ENCODE measurements at regions not wholly inside any gene's neighbourhood (a gene's known extent, or its start where the extent isn't known, plus 50 kb on each side); places are given as distances from the start of the nearest gene placed in this dataset.
"Not testable (repeated sequence)": the region's sequence is repeated elsewhere in the genome, so short reads cannot be mapped to it uniquely, and the experiment has no call there.

- no peak for DNase-seq
Measured at GRCh38 chr9:31321686-31322085, 1062.8 kb upstream of the ACO1 start.

GRCh38 chr9:31323726-31324444 is 1060.6 kb upstream of the ACO1 start:
- DNase-seq = no peak

- no peak for DNase-seq
Measured at GRCh38 chr9:31325778-31326177, 1058.7 kb upstream of the ACO1 start.

GRCh38 chr9:31326883-31327282 is 1057.6 kb upstream of the ACO1 start:
- DNase-seq = not testable (repeated sequence)

GRCh38 chr9:31334837-31335528 is 1049.5 kb upstream of the ACO1 start:
- DNase-seq = no peak

GRCh38 chr9:31335529-31336234 is 1048.8 kb upstream of the ACO1 start:
- DNase-seq = no peak

DNA sequence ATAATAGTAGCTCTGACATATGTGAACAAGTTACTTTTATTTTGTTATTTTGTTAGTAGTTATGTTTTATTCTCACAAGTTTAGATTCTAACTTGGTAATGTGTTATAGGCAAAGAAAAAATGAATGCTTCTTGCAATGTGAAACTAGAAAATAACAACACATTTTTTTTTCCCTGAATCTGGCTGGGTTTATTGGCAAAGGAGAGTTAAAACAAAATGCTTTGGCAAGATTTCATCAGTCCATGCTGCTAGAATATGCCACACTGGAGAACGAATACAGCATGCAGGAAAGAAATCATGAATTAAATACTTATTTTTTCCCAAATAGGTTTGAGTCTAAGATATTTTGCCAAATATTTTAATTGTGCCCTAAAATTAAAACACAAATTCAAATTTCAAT is 1048.1 kb upstream of the ACO1 start:
- no peak for DNase-seq

DNA sequence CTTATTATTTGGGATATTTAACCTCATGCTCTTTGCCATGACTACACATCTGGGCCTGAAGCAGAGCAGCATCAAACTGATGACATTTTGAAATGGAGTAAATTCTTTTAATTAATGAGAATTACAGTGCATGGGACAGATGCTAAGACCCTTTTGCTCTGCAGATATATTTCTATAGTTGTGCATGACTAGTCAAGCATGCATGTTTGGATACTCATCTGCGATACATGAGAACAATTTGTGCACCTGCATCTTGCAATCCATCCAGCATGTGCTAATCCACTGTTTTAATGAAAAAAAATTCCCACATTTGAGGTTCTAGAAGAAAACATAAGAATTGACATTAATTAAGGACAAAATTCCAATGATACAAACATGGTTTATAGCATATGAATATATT is 1047.6 kb upstream of the ACO1 start:
- no peak for DNase-seq

- DNase-seq = peak; percentile 36 to 79 (median 53)
Measured at GRCh38 chr9:31347082-31347617, 1037.3 kb upstream of the ACO1 start.

DNA sequence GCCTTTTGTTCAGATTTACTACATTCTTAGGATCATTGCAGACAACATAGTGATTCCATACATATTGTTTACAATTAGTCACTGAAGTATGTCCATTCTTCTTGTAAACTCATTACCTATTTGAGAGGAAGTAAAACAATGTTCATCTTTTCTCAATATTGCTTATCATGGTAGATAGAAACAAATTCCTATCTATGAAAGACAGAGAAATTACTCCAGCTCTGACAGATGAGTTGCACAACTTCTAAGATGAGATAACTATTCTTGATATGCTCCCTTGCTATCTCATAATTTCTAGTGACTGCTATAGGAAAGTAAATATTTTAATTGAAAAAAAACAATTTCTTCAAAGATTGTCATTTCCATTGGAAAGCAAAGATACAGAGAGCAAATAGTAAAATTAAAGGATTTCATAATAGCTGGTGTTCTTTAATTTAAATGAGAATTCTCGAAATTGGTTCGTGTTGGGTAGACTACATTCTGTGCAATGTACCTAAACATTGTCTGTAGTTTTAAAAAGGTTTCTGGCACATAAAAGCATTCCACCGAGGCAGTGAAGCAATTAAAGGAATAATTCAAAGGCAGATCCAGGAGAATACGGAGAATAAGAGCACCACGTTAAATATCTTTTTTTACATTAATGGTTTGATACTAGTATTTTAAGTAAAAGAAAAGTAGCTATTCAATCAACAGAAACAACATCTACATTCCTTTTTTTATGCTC is 1029.1 kb upstream of the ACO1 start:
- DNase-seq = no peak

- DNase-seq = no peak
Measured at GRCh38 chr9:31355965-31356364, 1028.5 kb upstream of the ACO1 start.

- no peak for DNase-seq
Measured at GRCh38 chr9:31359071-31359470, 1025.4 kb upstream of the ACO1 start.

DNA sequence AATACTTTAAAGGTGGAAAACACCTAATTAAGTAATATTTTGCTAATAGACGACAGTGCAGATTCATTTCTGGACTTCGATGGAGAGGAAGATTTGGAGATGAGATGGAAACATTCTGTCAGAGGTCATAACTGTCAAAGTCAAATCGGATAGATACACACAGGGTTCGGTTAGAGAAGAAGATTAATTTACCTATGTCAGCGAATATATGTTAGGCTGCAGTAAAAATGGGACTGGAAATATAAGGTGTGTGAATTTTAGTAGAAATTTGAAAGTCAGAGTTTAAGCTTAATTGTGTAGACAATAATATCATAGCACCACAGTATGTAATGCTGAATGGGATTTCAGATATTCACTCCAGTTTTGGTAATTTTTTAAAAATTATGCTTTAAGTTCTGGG is 1020.3 kb upstream of the ACO1 start:
- no peak for DNase-seq

- DNase-seq = no peak
Measured at GRCh38 chr9:31372799-31373587, 1011.5 kb upstream of the ACO1 start.

DNA sequence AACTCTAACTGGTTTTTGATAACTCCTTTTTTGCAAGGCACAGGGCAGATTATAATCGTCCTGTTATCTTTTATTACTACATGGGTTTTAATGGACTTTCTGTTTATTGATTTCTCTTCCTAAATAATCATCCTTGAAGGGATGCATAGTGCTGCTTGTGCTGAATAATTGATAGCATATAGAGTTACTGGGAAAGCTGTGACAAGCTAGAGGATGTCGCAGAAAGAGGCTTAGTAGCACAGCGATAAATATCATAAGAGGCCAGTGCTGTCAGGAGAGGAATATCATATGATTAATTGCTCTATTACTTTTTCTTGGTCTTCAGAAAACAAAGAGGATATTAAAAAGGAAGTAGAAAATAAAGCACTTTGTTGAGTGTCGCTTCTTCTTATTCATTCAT is 1007.1 kb upstream of the ACO1 start:
- no peak for DNase-seq

DNA sequence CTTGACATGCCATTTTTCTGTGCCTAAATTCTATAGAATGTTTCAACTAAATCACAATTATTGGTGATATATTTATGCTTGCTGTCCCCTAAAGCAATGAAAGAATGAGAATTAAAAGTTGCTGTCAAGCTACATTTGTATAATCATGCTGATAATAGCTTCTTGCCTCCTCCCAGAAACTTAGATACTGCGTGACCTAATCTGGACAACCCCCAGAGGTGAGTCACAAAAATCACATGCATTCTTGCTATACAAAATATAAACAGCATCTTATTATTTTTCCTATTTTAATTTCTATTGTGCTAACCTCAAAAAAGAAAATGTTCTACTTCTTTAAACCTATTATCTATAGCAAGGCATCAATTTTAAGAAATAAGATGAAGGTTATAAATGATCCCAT is 995.8 kb upstream of the ACO1 start:
- no peak for DNase-seq

DNA sequence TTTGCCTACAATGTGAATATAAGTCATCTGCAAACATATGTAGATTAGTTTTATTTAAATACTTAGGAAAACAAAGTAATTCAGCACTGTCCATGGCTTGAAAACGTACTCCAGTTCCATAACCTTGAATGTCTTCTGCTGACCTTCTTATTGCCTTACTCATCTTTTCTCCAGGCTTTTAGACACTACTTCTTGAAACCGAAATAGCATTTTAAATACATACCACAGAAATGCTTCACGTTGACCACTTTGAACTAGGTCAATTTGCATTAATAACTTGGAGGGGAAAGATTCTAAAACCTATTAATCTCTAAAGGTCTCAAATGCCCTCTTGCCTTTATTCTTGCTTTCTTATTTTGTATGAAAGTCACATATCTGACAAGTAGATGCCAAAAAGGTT is 995.4 kb upstream of the ACO1 start:
- DNase-seq = no peak

DNA sequence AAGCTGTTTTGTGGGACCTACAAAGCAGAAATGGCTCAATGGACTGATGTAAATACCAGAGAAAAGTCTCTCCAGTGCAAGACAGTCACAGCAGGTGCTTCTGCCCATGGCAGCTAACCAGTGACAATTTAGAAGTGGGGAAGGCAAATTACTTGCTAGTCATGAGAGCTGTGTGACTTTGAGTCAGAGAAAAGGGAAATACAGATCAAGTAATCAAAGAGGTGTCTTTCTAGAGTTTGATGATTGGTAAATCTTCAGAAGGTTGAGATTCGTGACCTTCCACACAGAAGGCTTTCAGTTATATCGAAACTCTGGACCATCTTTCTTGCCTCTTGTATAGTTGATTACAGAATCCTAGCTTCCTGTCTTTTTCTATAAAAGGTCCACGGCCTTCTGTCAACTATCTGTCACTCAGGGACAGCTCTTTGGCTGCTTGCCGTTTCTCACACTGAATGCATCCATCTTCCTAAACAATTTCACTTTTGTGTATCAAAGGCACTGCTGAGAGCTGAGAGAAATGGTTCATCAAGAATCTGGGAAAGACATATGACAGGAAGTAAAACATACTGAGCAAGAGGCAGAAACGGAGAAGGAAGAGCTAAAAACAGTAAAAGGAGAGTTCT is 993.9 kb upstream of the ACO1 start:
- DNase-seq = no peak

DNA sequence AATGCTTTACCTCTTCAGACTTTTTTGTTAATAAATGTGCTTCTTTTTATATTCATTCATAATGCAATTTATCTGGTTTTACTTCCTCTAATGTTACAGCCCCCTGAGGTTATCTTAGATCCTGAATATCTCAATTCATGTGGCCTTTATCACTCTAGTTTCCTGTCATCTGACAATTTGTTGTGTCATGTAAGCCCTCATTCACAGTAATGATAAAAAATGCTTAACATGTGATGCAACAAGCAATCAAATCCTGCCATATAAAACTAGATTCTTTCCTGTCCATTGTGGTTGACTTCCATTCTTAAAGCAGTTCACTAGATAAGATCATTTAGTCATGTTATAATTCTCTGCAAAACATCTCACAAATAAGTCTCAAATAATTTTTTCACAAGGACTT is 991.2 kb upstream of the ACO1 start:
- DNase-seq = no peak

GRCh38 chr9:31394015-31394473 is 990.4 kb upstream of the ACO1 start:
- no peak for DNase-seq

DNA sequence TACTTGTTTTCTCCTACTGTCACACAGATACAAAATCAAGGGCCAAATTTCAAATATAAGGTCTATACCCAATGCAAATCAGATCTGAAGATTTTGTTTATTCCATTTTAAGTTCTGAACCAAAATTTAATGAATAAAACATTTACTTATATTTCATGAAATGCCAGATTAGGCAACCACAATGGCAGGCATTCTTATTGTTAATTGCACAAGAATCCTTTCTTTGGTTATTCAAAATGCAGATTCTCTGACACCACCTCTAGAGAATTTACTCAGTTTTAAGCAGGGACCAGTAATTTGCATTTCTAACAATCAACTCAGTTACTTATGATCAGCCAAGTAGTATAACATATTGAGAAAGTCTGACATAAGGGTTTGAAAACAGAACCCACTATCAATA is 972.4 kb upstream of the ACO1 start:
- DNase-seq = no peak

Data from suppressor macrophage (primary cell).